Testis (tissue), 2 donors: ENCODE measurements at regions not wholly inside any gene's neighbourhood (a gene's known extent, or its start where the extent isn't known, plus 50 kb on each side); places are given as distances from the start of the nearest gene placed in this dataset.
A peak's percentile ranks its signal among the peaks of the same experiment; 100 is the strongest.

Source experiments
- DNase-seq: peaks from one replicate; pipeline ENCODE4 v3.0.0-alpha.2; 2019
- H3K27ac ChIP-seq, 2 donors: fragments of 200-600 bp; sonication (generic); one replicate each; pipeline ENCODE4 v1.5.1; 2019
- H3K27me3 ChIP-seq: fragments of 200-600 bp; sonication (generic); one replicate; pipeline ENCODE4 v1.5.1; 2019
- H3K36me3 ChIP-seq: fragments of 200-600 bp; sonication (generic); one replicate; pipeline ENCODE4 v1.5.1; 2017; ENCODE audit warnings: low read depth; ENCODE audit errors: missing control alignments
- H3K4me1 ChIP-seq: fragments of 200-600 bp; sonication (generic); one replicate; pipeline ENCODE4 v1.5.1; 2019
- H3K4me3 ChIP-seq, 2 donors: fragments of 200-600 bp; sonication (generic); one replicate each; pipeline ENCODE4 v1.5.1; 2017 to 2019
- H3K9me3 ChIP-seq: fragments of 200-600 bp; sonication (generic); one replicate; pipeline ENCODE4 v1.5.1; 2017
- CTCF ChIP-seq, 3 experiments: fragments of 450-650 bp in 2 of 3; fragments of 200-600 bp in 1 of 3; sonication (generic) in 1 of 3; IDR thresholded peaks; one replicate each; pipeline ENCODE4 v1.5.1; 2016 to 2019; ENCODE audit warnings: antibody characterized with exemption in 3 of 3, mild to moderate bottlenecking in 2 of 3, moderate library complexity in 1 of 3
- POLR2A ChIP-seq: fragments of 450-650 bp; IDR thresholded peaks from one replicate; pipeline ENCODE4 v1.6.1; 2017; ENCODE audit warnings: antibody characterized with exemption, mild to moderate bottlenecking, moderate library complexity
- WGBS, 2 donors: methylation state at CpG; one replicate each; pipeline ENCODE4 v1.1.5; 2018; 5-methylcytosine and 5-hydroxymethylcytosine counted together
- intact Hi-C: fragments of 100-400 bp; cut with DNase I; formaldehyde crosslinking; loops from one replicate; pipeline ENCODE4 v1.15.1; 2023; ENCODE audit warnings: low total_unique reads

GRCh38 chrX:45751156-45751555 is 550.5 kb upstream of the DIPK2B start:
- H3K9me3 ChIP-seq: no peaks in the 10 kb centered on the region
- WGBS, 2 donors: 35 to 47% methylated on average over 3 of the region's 3 CpGs
- DNase-seq: no peak
- H3K4me3 ChIP-seq: no peak overlapping the region
- no peak for TF ChIP-seq POLR2A
- TF ChIP-seq CTCF (IDR thresholded peaks at IDR 0.05): no peak
- H3K4me1 ChIP-seq: no peaks in the 10 kb centered on the region
- H3K27me3 ChIP-seq: no peaks in the 10 kb centered on the region
- no peaks in the 10 kb centered on the region for H3K36me3 ChIP-seq
- no peak overlapping the region for H3K27ac ChIP-seq
- intact Hi-C loops: no loop called here

- TF ChIP-seq POLR2A: no peak
- TF ChIP-seq CTCF (IDR thresholded peaks at IDR 0.05): no peak
- no peaks in the 10 kb centered on the region for H3K36me3 ChIP-seq
- no peaks in the 10 kb centered on the region for H3K4me1 ChIP-seq
- no peak overlapping the region for H3K27ac ChIP-seq
- intact Hi-C loops: no loop called here
- H3K4me3 ChIP-seq: no peak overlapping the region
- WGBS, 2 donors: 92 to 96% methylated on average over 5 of the region's 5 CpGs
- DNase-seq: no peak
- no peaks in the 10 kb centered on the region for H3K9me3 ChIP-seq
- H3K27me3 ChIP-seq: no peaks in the 10 kb centered on the region
Observed at GRCh38 chrX:45750639-45751038, 550.0 kb upstream of the DIPK2B start.

GRCh38 chrX:45749375-45749774 is 548.7 kb upstream of the DIPK2B start:
- 69 to 76% methylated on average over 4 of the region's 4 CpGs for WGBS, 2 donors
- DNase-seq: peak; percentile 28
- H3K4me1 ChIP-seq: no peaks in the 10 kb centered on the region
- no peaks in the 10 kb centered on the region for H3K9me3 ChIP-seq
- intact Hi-C loops: no loop called here
- H3K27ac ChIP-seq: no peak overlapping the region
- peak in 1 of 3 experiments; percentile 18 for TF ChIP-seq CTCF (IDR thresholded peaks at IDR 0.05)
- TF ChIP-seq POLR2A: no peak
- no peaks in the 10 kb centered on the region for H3K36me3 ChIP-seq
- H3K27me3 ChIP-seq: no peaks in the 10 kb centered on the region
- H3K4me3 ChIP-seq: no peak overlapping the region

GRCh38 chrX:45748369-45748774 is 547.7 kb upstream of the DIPK2B start:
- DNase-seq: no peak
- no peaks in the 10 kb centered on the region for H3K4me1 ChIP-seq
- H3K36me3 ChIP-seq: no peaks in the 10 kb centered on the region
- H3K27me3 ChIP-seq: no peaks in the 10 kb centered on the region
- 85 to 94% methylated on average over 1 of the region's 1 CpG for WGBS, 2 donors
- no peak overlapping the region for H3K4me3 ChIP-seq
- H3K9me3 ChIP-seq: no peaks in the 10 kb centered on the region
- TF ChIP-seq POLR2A (no peak), CTCF (IDR thresholded peaks at IDR 0.05) (no peak)
- intact Hi-C loops: no loop called here
- H3K27ac ChIP-seq: no peak overlapping the region

- Histone ChIP-seq H3K4me1 (no peaks in the 10 kb centered on the region), H3K27me3 (no peaks in the 10 kb centered on the region), H3K4me3 (no peak overlapping the region), H3K9me3 (no peaks in the 10 kb centered on the region), H3K27ac (no peak overlapping the region), H3K36me3 (no peaks in the 10 kb centered on the region)
- 62 to 79% methylated on average over 4 of the region's 4 CpGs for WGBS, 2 donors
- DNase-seq: no peak
- intact Hi-C loops: no loop called here
- no peak for TF ChIP-seq POLR2A
- no peak for TF ChIP-seq CTCF (IDR thresholded peaks at IDR 0.05)
Observed at GRCh38 chrX:45747905-45748304, 547.2 kb upstream of the DIPK2B start.
